Karpas-422 (cell line): ENCODE measurements at regions not wholly inside any gene's neighbourhood (a gene's known extent, or its start where the extent isn't known, plus 50 kb on each side); places are given as distances from the start of the nearest gene placed in this dataset.

Experiments used
- DNase-seq: peaks from one replicate; pipeline ENCODE4 v3.0.0-alpha.2; 2015
- H2AFZ ChIP-seq: fragments of 200-600 bp; sonication (generic); 2 replicates; pipeline ENCODE4 v1.6.1; 2014; ENCODE audit warnings: antibody characterized with exemption, low read length, mixed read lengths
- H3K27ac ChIP-seq: fragments of 200-600 bp; sonication (generic); 2 replicates; pipeline ENCODE4 v1.5.1; 2014; ENCODE audit warnings: mild to moderate bottlenecking, low read length, moderate library complexity
- H3K27me3 ChIP-seq: fragments of 200-600 bp; sonication (generic); 2 replicates; pipeline ENCODE4 v1.6.1; 2014; ENCODE audit warnings: low read length, mixed read lengths
- H3K36me3 ChIP-seq: fragments of 200-600 bp; sonication (generic); 2 replicates; pipeline ENCODE4 v1.6.1; 2014; ENCODE audit warnings: low read length, mixed read lengths; ENCODE audit not compliant: insufficient read depth
- H3K4me1 ChIP-seq: fragments of 200-600 bp; sonication (generic); 2 replicates; pipeline ENCODE4 v1.6.1; 2014; ENCODE audit warnings: mild to moderate bottlenecking, low read length, mixed read lengths
- H3K4me2 ChIP-seq: fragments of 200-600 bp; sonication (generic); 2 replicates; pipeline ENCODE4 v1.6.1; 2014; ENCODE audit warnings: low read length, low read depth, mild to moderate bottlenecking; ENCODE audit not compliant: poor library complexity, severe bottlenecking
- H3K4me3 ChIP-seq: fragments of 200-600 bp; sonication (generic); 2 replicates; pipeline ENCODE4 v1.5.1; 2014; ENCODE audit warnings: mild to moderate bottlenecking, antibody characterized with exemption, low read length, mixed read lengths
- H3K79me2 ChIP-seq: fragments of 200-600 bp; sonication (generic); 2 replicates; pipeline ENCODE4 v1.6.1; 2014; ENCODE audit warnings: mild to moderate bottlenecking, low read length, mixed read lengths
- H3K9ac ChIP-seq: fragments of 200-600 bp; sonication (generic); 2 replicates; pipeline ENCODE4 v1.6.0; 2014; ENCODE audit warnings: low read length
- H3K9me2 ChIP-seq: fragments of 200-600 bp; sonication (generic), shearing (Covaris generic); replicated peaks from 2 replicates; pipeline ENCODE4 v1.6.0; 2014; ENCODE audit warnings: mild to moderate bottlenecking, low read length, moderate library complexity; ENCODE audit not compliant: insufficient read depth
- H3K9me3 ChIP-seq: fragments of 300-700, 200-600 bp; sonication (generic); 2 replicates; pipeline ENCODE4 v1.6.1; 2014; ENCODE audit warnings: low read length, mixed read lengths
- H4K20me1 ChIP-seq: fragments of 200-600 bp; sonication (generic); 2 replicates; pipeline ENCODE4 v1.6.1; 2014; ENCODE audit warnings: mild to moderate bottlenecking, antibody characterized with exemption, low read length, low read depth; ENCODE audit not compliant: insufficient read depth

DNA sequence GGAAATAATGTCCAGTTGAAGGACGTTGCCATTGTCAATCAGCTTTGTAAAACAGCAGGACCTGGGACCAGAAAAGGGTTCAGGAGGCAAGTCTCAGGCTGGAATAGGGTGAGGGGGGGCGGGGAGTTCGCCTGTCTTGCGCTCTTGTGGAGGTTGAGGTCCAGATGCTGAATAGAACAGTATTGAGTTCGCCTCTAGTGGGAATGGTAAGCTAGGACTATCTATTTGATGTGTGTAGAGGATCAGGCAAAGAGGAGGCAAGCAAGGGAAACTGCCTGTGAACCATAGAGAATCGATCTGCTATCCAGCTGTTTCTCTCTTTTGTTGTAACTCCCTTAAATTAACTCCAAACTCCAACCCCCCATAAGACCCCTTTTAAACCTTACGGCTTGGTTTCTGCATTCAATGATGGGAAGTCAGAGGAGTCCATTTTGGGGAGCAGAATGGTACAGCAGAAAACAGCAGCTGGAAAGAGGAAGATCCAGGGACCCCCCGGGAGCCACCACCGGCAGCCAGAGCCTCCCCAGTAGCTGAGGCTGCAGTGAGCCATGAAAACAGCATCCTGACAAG lies 133.7 kb downstream of the SLC28A3 start:
- H3K79me2 ChIP-seq, result no peaks in the 10 kb centered on the region
- H3K27ac ChIP-seq, result no peak overlapping the region
- no peak overlapping the region for H3K4me3 ChIP-seq
- H2AFZ ChIP-seq, result no peak overlapping the region
- H3K9me2 ChIP-seq, result no peaks in the 10 kb centered on the region
- H3K36me3 ChIP-seq, result no peaks in the 10 kb centered on the region
- no peaks in the 10 kb centered on the region for H3K4me1 ChIP-seq
- H3K9me3 ChIP-seq, result no peaks in the 10 kb centered on the region
- no peak overlapping the region for H3K9ac ChIP-seq
- no peak for DNase-seq
- no peak overlapping the region for H3K4me2 ChIP-seq
- H3K27me3 ChIP-seq, result no peaks in the 10 kb centered on the region
- H4K20me1 ChIP-seq, result no peaks in the 10 kb centered on the region

DNA sequence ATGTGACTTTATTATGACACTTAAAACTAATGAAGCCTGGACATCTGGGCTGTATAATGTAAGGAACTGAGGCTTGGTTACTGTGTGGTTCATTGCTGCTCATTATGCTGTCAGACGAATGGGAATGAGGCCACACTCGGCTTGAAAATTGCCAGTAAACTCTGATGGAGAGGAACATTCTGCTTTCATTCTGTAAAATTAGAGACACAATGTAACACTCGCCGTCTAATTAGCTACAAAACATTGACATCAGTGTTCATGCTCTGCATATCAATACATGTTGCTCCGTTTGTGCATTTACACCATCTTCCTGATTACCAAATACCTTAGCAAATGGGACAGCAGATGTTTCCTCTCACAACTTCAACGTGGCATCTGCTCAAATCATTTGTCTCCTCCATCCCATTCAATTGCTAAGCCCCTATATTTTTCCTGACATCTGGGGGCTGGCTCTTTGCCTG lies 133.0 kb downstream of the SLC28A3 start:
- no peaks in the 10 kb centered on the region for H3K36me3 ChIP-seq
- H3K9me3 ChIP-seq, result no peaks in the 10 kb centered on the region
- no peaks in the 10 kb centered on the region for H3K4me1 ChIP-seq
- H3K27me3 ChIP-seq, result no peaks in the 10 kb centered on the region
- no peak overlapping the region for H3K9ac ChIP-seq
- no peaks in the 10 kb centered on the region for H3K9me2 ChIP-seq
- no peak overlapping the region for H3K4me2 ChIP-seq
- no peaks in the 10 kb centered on the region for H3K79me2 ChIP-seq
- no peak overlapping the region for H3K4me3 ChIP-seq
- H2AFZ ChIP-seq, result no peak overlapping the region
- H4K20me1 ChIP-seq, result no peaks in the 10 kb centered on the region
- no peak overlapping the region for H3K27ac ChIP-seq
- DNase-seq, result no peak

DNA sequence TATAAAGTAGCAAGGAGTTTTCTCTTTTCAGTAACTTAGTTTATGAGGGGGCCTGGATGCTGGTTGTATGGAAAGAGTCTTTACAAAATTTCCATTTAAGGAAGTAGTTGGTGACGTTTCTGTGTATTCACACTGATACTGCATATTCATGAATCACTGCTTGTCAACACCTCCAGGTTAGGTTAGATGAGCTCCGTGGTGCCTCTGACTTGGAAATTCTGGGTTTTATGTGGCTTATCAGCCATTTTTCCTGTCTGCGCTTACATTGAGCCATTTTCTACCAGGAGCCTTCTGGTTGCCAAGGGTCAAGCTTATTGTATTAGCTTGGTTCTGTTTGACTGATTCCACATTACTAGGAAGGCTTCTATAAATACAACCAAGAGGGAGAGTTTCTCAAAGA lies 128.3 kb downstream of the SLC28A3 start:
- Histone ChIP-seq H3K9me2 (no peaks in the 10 kb centered on the region), H3K4me1 (no peaks in the 10 kb centered on the region), H4K20me1 (no peaks in the 10 kb centered on the region), H2AFZ (no peak overlapping the region), H3K9ac (no peak overlapping the region), H3K27me3 (no peaks in the 10 kb centered on the region), H3K4me2 (no peak overlapping the region), H3K27ac (no peak overlapping the region), H3K36me3 (no peaks in the 10 kb centered on the region), H3K79me2 (no peaks in the 10 kb centered on the region), H3K4me3 (no peak overlapping the region), H3K9me3 (no peaks in the 10 kb centered on the region)
- DNase-seq, result no peak

DNA sequence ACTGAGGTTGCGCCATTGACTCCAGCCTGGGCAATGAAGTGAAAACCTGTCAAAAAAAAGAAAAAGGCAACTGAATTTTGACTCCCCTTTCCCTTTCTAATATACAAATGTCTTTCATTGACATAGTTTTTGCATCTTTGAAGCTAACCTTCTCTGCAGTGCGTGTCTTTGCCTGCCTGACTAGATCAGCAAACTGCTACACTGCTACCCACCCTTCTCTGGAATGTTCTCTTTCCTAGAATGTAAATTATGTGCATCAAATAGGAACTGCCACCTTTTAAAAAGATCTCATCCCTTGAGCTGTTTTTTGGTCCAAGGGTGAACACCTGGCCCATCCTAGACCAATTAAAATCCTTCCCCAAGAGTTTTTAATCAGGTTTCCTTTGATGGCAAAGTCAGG lies 127.6 kb downstream of the SLC28A3 start:
- no peak for DNase-seq
- H3K4me3 ChIP-seq, result no peak overlapping the region
- H3K9me2 ChIP-seq, result no peaks in the 10 kb centered on the region
- no peaks in the 10 kb centered on the region for H3K9me3 ChIP-seq
- H3K27me3 ChIP-seq, result no peaks in the 10 kb centered on the region
- H3K27ac ChIP-seq, result no peak overlapping the region
- H3K4me1 ChIP-seq, result no peaks in the 10 kb centered on the region
- no peak overlapping the region for H3K4me2 ChIP-seq
- no peaks in the 10 kb centered on the region for H3K79me2 ChIP-seq
- no peak overlapping the region for H3K9ac ChIP-seq
- no peaks in the 10 kb centered on the region for H4K20me1 ChIP-seq
- H2AFZ ChIP-seq, result no peak overlapping the region
- H3K36me3 ChIP-seq, result no peaks in the 10 kb centered on the region

DNA sequence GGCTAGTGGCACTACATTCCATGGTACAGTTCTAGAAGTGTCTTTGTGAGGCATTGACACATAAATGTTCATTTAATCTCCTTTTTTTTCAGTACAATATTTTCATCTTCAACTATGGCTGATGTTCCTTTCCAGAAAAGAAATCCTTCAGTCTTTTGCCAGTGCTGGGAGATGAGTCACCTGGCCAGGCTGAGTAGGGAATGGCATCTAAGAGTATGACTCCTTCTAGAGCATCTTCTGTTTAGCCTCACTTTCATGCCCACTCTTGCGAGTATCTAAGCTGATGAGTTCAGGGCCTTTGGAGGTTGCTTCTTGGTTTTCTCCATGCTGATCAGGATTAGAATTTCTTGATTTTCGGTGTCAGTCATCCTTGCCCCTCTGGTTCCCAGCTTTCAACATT lies 124.4 kb downstream of the SLC28A3 start:
- Histone ChIP-seq H3K4me3 (no peak overlapping the region), H3K9me2 (no peaks in the 10 kb centered on the region), H3K9me3 (no peaks in the 10 kb centered on the region), H2AFZ (no peak overlapping the region), H4K20me1 (no peaks in the 10 kb centered on the region), H3K4me2 (no peak overlapping the region), H3K27ac (no peak overlapping the region), H3K27me3 (no peaks in the 10 kb centered on the region), H3K79me2 (no peaks in the 10 kb centered on the region), H3K9ac (no peak overlapping the region), H3K36me3 (no peaks in the 10 kb centered on the region), H3K4me1 (no peaks in the 10 kb centered on the region)
- DNase-seq, result no peak

DNA sequence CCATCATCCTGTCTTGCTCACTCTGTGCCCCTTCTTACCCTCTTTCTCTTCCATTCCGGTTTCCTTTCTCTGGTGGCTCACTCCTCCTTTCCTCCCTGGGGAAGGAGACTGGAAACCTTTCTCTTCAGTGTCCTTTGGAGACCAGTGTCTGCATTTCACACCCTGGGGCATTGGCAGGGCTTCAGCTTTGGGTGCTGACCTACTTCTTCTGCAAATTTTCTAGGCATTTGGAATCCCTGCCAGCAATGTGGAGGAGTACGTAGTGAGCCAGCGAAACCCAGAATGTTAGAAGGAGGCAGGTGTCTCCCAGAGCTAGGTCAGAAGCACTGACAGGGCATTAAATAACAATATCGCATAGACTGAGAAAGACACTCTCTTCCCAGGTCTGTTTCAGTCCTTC lies 122.2 kb downstream of the SLC28A3 start:
- Histone ChIP-seq H4K20me1 (no peaks in the 10 kb centered on the region), H3K27me3 (no peaks in the 10 kb centered on the region), H3K9me3 (0 out of 2 replicates have a peak, but pooled peaks cover 4% of the 10 kb centered on the region), H3K36me3 (no peaks in the 10 kb centered on the region), H3K9me2 (no peaks in the 10 kb centered on the region), H2AFZ (no peak overlapping the region), H3K4me2 (no peak overlapping the region), H3K79me2 (no peaks in the 10 kb centered on the region), H3K9ac (no peak overlapping the region), H3K4me3 (no peak overlapping the region), H3K27ac (no peak overlapping the region), H3K4me1 (no peaks in the 10 kb centered on the region)
- DNase-seq, result no peak

DNA sequence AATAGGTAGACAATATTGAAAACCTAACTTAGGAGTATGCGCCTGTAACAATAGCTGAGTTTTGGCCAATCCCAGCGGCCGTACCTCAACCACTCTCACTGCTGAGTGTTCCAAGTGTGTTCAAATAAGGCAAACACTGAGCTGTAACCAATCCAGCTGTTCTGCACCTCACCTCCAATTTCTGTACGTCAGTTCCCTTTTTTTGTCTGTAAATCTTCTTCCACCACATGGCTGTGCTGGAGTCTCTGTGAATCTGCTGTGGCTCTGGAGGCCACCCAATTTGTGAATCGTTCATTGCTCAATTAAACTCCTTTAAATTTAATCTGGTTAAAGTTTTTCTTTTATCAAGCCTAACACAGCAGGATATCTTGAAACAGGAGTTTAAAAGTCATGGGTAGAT lies 116.3 kb downstream of the SLC28A3 start:
- DNase-seq, result no peak
- no peaks in the 10 kb centered on the region for H3K27me3 ChIP-seq
- H3K9me2 ChIP-seq, result no peaks in the 10 kb centered on the region
- no peaks in the 10 kb centered on the region for H3K4me1 ChIP-seq
- H3K9me3 ChIP-seq, result 0 out of 2 replicates have a peak, but pooled peaks cover 4% of the 10 kb centered on the region
- H3K36me3 ChIP-seq, result no peaks in the 10 kb centered on the region
- H3K79me2 ChIP-seq, result no peaks in the 10 kb centered on the region
- no peak overlapping the region for H2AFZ ChIP-seq
- H3K4me2 ChIP-seq, result no peak overlapping the region
- H3K27ac ChIP-seq, result no peak overlapping the region
- H4K20me1 ChIP-seq, result no peaks in the 10 kb centered on the region
- H3K4me3 ChIP-seq, result no peak overlapping the region
- no peak overlapping the region for H3K9ac ChIP-seq
